ENCODE measurements at regions not wholly inside any gene's neighbourhood (a gene's known extent, or its start where the extent isn't known, plus 50 kb on each side); places are given as distances from the start of the nearest gene placed in this dataset.

DNA sequence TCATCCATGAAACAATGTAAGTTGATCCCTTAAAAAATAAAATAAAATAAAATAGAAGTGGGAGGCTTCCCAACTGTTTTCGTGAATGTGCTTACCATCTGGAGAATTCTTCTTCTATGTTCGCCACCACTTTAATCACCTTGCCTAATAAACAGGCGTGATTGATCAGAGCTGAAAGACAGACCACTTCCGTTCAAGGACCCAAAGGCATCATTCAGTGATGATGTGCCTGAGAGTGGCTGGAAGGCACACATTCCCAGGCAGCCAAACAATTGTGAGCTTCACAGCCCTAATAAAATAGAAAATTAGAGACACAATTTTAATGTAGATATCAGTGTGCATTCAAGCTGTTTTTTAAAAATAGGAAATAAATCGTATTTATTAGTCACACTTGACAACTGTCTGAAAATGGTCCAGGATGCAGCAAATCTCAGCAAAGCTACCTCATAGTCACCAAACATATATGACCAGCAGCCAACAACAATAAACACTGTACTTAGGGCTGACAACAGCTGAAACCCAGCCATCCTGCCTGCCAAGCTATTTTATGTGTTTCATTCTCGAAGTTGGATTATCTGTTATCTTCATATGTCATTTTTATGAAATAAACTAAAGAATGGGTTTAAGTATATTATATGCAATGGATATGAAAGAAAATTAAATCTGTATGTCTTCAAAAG is 163.2 kb upstream of the FAM9B start:
- H3K27ac ChIP-seq (ENCODE audit: low read depth, low read length), result no peak overlapping the region
- H4K20me1 ChIP-seq (ENCODE audit: low read depth, low read length), result no peaks in the 10 kb centered on the region
- no peak overlapping the region for H3K4me2 ChIP-seq (ENCODE audit: low read depth, low read length, poor library complexity, severe bottlenecking)
- no peak for TF ChIP-seq EZH2phosphoT487 (conservative IDR thresholded peaks at IDR 0.05; ENCODE audit: low read length)
- TF ChIP-seq CTCF (IDR thresholded peaks at IDR 0.05; ENCODE audit: insufficient read depth, low read length, poor library complexity, severe bottlenecking), result no peak
- no peaks in the 10 kb centered on the region for H3K79me2 ChIP-seq (ENCODE audit: insufficient read depth, low read length)
- no peaks in the 10 kb centered on the region for H3F3A ChIP-seq (ENCODE audit: insufficient read depth)
- H3K9ac ChIP-seq (ENCODE audit: low read length), result no peak overlapping the region
- H2AFZ ChIP-seq (ENCODE audit: low read depth, low read length, severe bottlenecking), result no peak overlapping the region
- no peaks in the 10 kb centered on the region for H3K9me3 ChIP-seq (ENCODE audit: insufficient read depth, low read length)
- no peaks in the 10 kb centered on the region for H3K9me2 ChIP-seq (replicated peaks; ENCODE audit: insufficient read depth, low read length)
- H3K36me3 ChIP-seq (ENCODE audit: low read length), result no peaks in the 10 kb centered on the region
- H3K4me3 ChIP-seq (ENCODE audit: insufficient read depth, low read length, poor library complexity, severe bottlenecking), result no peak overlapping the region
- H3K27me3 ChIP-seq (ENCODE audit: low read length), result no peaks in the 10 kb centered on the region

DNA sequence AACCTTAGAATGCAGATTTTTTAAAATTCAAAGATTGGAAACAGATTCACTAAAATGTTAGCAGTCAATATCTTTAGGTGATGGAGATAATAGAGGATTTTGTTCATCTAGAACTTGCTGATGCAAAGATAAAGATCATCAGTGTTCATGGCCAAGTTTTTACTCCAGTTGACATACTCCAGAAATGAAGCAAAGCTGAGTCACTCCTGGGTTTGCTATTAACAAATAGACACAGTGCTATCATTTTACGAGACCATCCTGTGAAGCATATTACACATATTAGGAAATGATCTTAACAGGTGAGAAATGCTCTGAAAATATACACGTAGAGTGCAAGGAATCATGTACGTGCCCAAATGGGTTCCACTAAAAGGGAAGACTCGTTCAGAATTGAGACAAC is 170.6 kb upstream of the FAM9B start:
- TF ChIP-seq EZH2phosphoT487 (conservative IDR thresholded peaks at IDR 0.05; ENCODE audit: low read length), result no peak
- TF ChIP-seq CTCF (IDR thresholded peaks at IDR 0.05; ENCODE audit: insufficient read depth, low read length, poor library complexity, severe bottlenecking), result no peak
- Histone ChIP-seq H3F3A (ENCODE audit: insufficient read depth) (no peaks in the 10 kb centered on the region), H3K4me2 (ENCODE audit: low read depth, low read length, poor library complexity, severe bottlenecking) (no peak overlapping the region), H3K79me2 (ENCODE audit: insufficient read depth, low read length) (no peaks in the 10 kb centered on the region), H3K9me3 (ENCODE audit: insufficient read depth, low read length) (no peaks in the 10 kb centered on the region), H3K36me3 (ENCODE audit: low read length) (no peaks in the 10 kb centered on the region), H3K27me3 (ENCODE audit: low read length) (no peaks in the 10 kb centered on the region), H3K9ac (ENCODE audit: low read length) (no peak overlapping the region), H4K20me1 (ENCODE audit: low read depth, low read length) (no peaks in the 10 kb centered on the region), H3K9me2 (replicated peaks; ENCODE audit: insufficient read depth, low read length) (no peaks in the 10 kb centered on the region), H3K27ac (ENCODE audit: low read depth, low read length) (no peak overlapping the region), H3K4me3 (ENCODE audit: insufficient read depth, low read length, poor library complexity, severe bottlenecking) (no peak overlapping the region), H2AFZ (ENCODE audit: low read depth, low read length, severe bottlenecking) (no peak overlapping the region)

DNA sequence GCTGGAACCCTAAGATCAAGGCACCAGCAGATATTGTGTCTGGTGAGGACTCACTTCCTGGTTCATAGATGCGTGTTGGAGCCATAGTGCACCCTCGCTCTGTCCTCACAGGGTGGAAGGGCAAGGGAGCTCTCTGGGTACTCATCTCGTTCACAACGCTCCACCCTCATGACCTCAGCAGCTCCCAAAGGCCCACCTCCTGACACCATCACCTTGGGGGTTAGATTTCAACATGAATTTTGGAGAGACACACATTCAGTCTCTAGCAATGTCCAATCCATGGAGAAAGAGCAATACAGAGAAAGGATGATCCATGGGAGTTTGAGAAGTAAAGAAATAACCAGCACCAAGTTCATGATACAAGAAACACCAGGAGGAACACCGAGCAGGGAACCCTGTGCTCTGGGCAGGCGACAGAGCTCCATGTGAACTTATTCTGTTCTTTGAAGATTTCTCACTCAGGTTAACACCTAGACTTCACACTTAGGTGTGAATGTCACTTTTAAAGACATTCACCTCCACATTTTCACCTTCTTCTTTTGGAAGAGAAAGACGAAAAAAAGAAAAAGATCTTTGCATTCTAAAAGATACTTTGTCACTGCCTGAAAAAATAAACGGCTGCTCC is 171.8 kb upstream of the FAM9B start:
- H2AFZ ChIP-seq (ENCODE audit: low read depth, low read length, severe bottlenecking), result no peak overlapping the region
- TF ChIP-seq EZH2phosphoT487 (conservative IDR thresholded peaks at IDR 0.05; ENCODE audit: low read length) (no peak), CTCF (IDR thresholded peaks at IDR 0.05; ENCODE audit: insufficient read depth, low read length, poor library complexity, severe bottlenecking) (no peak)

More for the DNA sequence above, 171.8 kb upstream of the FAM9B start:
- Histone ChIP-seq H3K4me3 (ENCODE audit: insufficient read depth, low read length, poor library complexity, severe bottlenecking) (no peak overlapping the region), H3K9me2 (replicated peaks; ENCODE audit: insufficient read depth, low read length) (no peaks in the 10 kb centered on the region), H3K79me2 (ENCODE audit: insufficient read depth, low read length) (no peaks in the 10 kb centered on the region), H3K36me3 (ENCODE audit: low read length) (no peaks in the 10 kb centered on the region), H3K4me2 (ENCODE audit: low read depth, low read length, poor library complexity, severe bottlenecking) (no peak overlapping the region), H4K20me1 (ENCODE audit: low read depth, low read length) (no peaks in the 10 kb centered on the region), H3K9me3 (ENCODE audit: insufficient read depth, low read length) (no peaks in the 10 kb centered on the region), H3K9ac (ENCODE audit: low read length) (no peak overlapping the region), H3K27me3 (ENCODE audit: low read length) (no peaks in the 10 kb centered on the region), H3F3A (ENCODE audit: insufficient read depth) (no peaks in the 10 kb centered on the region), H3K27ac (ENCODE audit: low read depth, low read length) (no peak overlapping the region)

All from SU-DHL-6 (cell line).